Effector CD8-positive, alpha-beta T cell (primary cell): ENCODE measurements at regions not wholly inside any gene's neighbourhood (a gene's known extent, or its start where the extent isn't known, plus 50 kb on each side); places are given as distances from the start of the nearest gene placed in this dataset.
"Not testable (repeated sequence)": the region's sequence is repeated elsewhere in the genome, so short reads cannot be mapped to it uniquely, and the experiment has no call there.

Experiments used
- DNase-seq: peaks from one replicate; lab custom pipeline; 2025; lab: John Stamatoyannopoulos, UW

- DNase-seq: no peak
These were observed 149.5 kb upstream of the ZEB2 start for GRCh38 chr2:144669196-144669987.

GRCh38 chr2:144668493-144669110, 148.7 kb upstream of the ZEB2 start:
- DNase-seq: no peak

- DNase-seq: no peak
These were observed 146.1 kb upstream of the ZEB2 start for GRCh38 chr2:144666032-144666431.

- no peak for DNase-seq
These were observed 143.3 kb upstream of the ZEB2 start for GRCh38 chr2:144663207-144663606.

GRCh38 chr2:144660518-144661316, 140.8 kb upstream of the ZEB2 start:
- no peak for DNase-seq

- peak; percentile 3 for DNase-seq
These were observed 139.9 kb upstream of the ZEB2 start for GRCh38 chr2:144659731-144660275.

GRCh38 chr2:144654523-144654922, 134.6 kb upstream of the ZEB2 start:
- DNase-seq: no peak

- DNase-seq: no peak
These were observed 131.0 kb upstream of the ZEB2 start for GRCh38 chr2:144650907-144651306.

GRCh38 chr2:144648837-144649465, 129.0 kb upstream of the ZEB2 start:
- DNase-seq: no peak

- no peak for DNase-seq
These were observed 125.3 kb upstream of the ZEB2 start for GRCh38 chr2:144645083-144645778.

GRCh38 chr2:144644549-144644948, 124.6 kb upstream of the ZEB2 start:
- DNase-seq: no peak

GRCh38 chr2:144643537-144644336, 123.8 kb upstream of the ZEB2 start:
- no peak for DNase-seq

GRCh38 chr2:144642856-144643255, 122.9 kb upstream of the ZEB2 start:
- no peak for DNase-seq

- DNase-seq: no peak
These were observed 122.2 kb upstream of the ZEB2 start for GRCh38 chr2:144642131-144642530.

- DNase-seq: not testable (repeated sequence)
These were observed 118.3 kb upstream of the ZEB2 start for GRCh38 chr2:144638250-144638649.

- not testable (repeated sequence) for DNase-seq
These were observed 116.9 kb upstream of the ZEB2 start for GRCh38 chr2:144636860-144637259.

- no peak for DNase-seq
These were observed 112.9 kb upstream of the ZEB2 start for GRCh38 chr2:144632809-144633208.

GRCh38 chr2:144631636-144632035, 111.7 kb upstream of the ZEB2 start:
- DNase-seq: no peak

GRCh38 chr2:144630459-144631215, 110.7 kb upstream of the ZEB2 start:
- no peak for DNase-seq

- DNase-seq: no peak
These were observed 110.0 kb upstream of the ZEB2 start for GRCh38 chr2:144629935-144630334.
